Vagina (tissue), 2 donors: ENCODE measurements at regions not wholly inside any gene's neighbourhood (a gene's known extent, or its start where the extent isn't known, plus 50 kb on each side); places are given as distances from the start of the nearest gene placed in this dataset.

Source experiments
- DNase-seq, 2 donors: peaks; one replicate each; pipeline ENCODE4 v3.0.0-alpha.2; 2017; ENCODE audit errors: extremely low spot score in 2 of 2
- H3K27ac ChIP-seq: fragments of 200-600 bp; sonication (generic); one replicate; pipeline ENCODE4 v1.5.1; 2019
- H3K27me3 ChIP-seq: fragments of 200-600 bp; sonication (generic); one replicate; pipeline ENCODE4 v1.5.1; 2019
- H3K36me3 ChIP-seq, 2 donors: fragments of 200-600 bp; sonication (generic); one replicate each; pipeline ENCODE4 v1.5.1; 2017 to 2019
- H3K4me1 ChIP-seq: fragments of 200-600 bp; sonication (generic); one replicate; pipeline ENCODE4 v1.5.1; 2019
- H3K4me3 ChIP-seq, 2 donors: fragments of 200-600 bp; sonication (generic); 1 replicate in 1 of 2; 2 replicates in 1 of 2; pipeline ENCODE4 v1.5.1; 2016 to 2019
- H3K9me3 ChIP-seq: fragments of 200-600 bp; sonication (generic); one replicate; pipeline ENCODE4 v1.5.1; 2019
- CTCF ChIP-seq, 3 experiments: fragments of 450-650 bp in 2 of 3; fragments of 200-600 bp in 1 of 3; sonication (generic) in 1 of 3; IDR thresholded peaks; one replicate each; pipeline ENCODE4 v1.5.1; 2017 to 2019; ENCODE audit warnings: antibody characterized with exemption in 3 of 3, mild to moderate bottlenecking in 2 of 3, moderate library complexity in 2 of 3
- POLR2A ChIP-seq, 2 donors: fragments of 450-650 bp; IDR thresholded peaks; one replicate each; pipeline ENCODE4 v1.6.1; 2017; ENCODE audit warnings: antibody characterized with exemption in 2 of 2, mild to moderate bottlenecking in 2 of 2, moderate library complexity in 2 of 2
- POLR2AphosphoS5 ChIP-seq, 2 donors: sonication (generic); formaldehyde crosslinking; IDR thresholded peaks; one replicate each; pipeline ENCODE4 v1.9.0; 2017; ENCODE audit warnings: antibody characterized with exemption in 2 of 2, mild to moderate bottlenecking in 2 of 2, low read depth in 1 of 2; ENCODE audit not compliant: insufficient read depth in 1 of 2
- intact Hi-C: fragments of 100-400 bp; cut with DNase I; formaldehyde crosslinking; loops from one replicate; pipeline ENCODE4 v1.15.1; 2023

GRCh38 chr6:169345146-169345545, 91.5 kb upstream of the THBS2 start:
- TF ChIP-seq POLR2AphosphoS5 (IDR thresholded peaks at IDR 0.05; ENCODE audit: insufficient read depth in 1 of 2, low read depth in 1 of 2) (no peak), POLR2A (IDR thresholded peaks at IDR 0.05) (no peak), CTCF (IDR thresholded peaks at IDR 0.05) (no peak)
- DNase-seq, result no peak
- Histone ChIP-seq H3K4me1 (peaks cover 39% of the 10 kb centered on the region), H3K27me3 (no peaks in the 10 kb centered on the region), H3K27ac (no peak overlapping the region), H3K4me3 (no peak overlapping the region), H3K9me3 (no peaks in the 10 kb centered on the region), H3K36me3 (no peaks in the 10 kb centered on the region)
- intact Hi-C loops, result no loop called here

GRCh38 chr6:169344750-169345065, 91.1 kb upstream of the THBS2 start:
- peaks cover 44% of the 10 kb centered on the region for H3K4me1 ChIP-seq
- TF ChIP-seq CTCF (IDR thresholded peaks at IDR 0.05) (no peak), POLR2A (IDR thresholded peaks at IDR 0.05) (no peak), POLR2AphosphoS5 (IDR thresholded peaks at IDR 0.05; ENCODE audit: insufficient read depth in 1 of 2, low read depth in 1 of 2) (no peak)
- H3K27me3 ChIP-seq, result no peaks in the 10 kb centered on the region
- DNase-seq, result no peak
- no peaks in the 10 kb centered on the region for H3K36me3 ChIP-seq
- no peak overlapping the region for H3K27ac ChIP-seq
- intact Hi-C loops, result no loop called here
- H3K4me3 ChIP-seq, result no peak overlapping the region
- H3K9me3 ChIP-seq, result no peaks in the 10 kb centered on the region

- no peak overlapping the region for H3K27ac ChIP-seq
- H3K36me3 ChIP-seq, result no peaks in the 10 kb centered on the region
- no peaks in the 10 kb centered on the region for H3K27me3 ChIP-seq
- TF ChIP-seq CTCF (IDR thresholded peaks at IDR 0.05), result no peak
- TF ChIP-seq POLR2A (IDR thresholded peaks at IDR 0.05), result no peak
- TF ChIP-seq POLR2AphosphoS5 (IDR thresholded peaks at IDR 0.05; ENCODE audit: insufficient read depth in 1 of 2, low read depth in 1 of 2), result no peak
- intact Hi-C loops, result no loop called here
- H3K4me3 ChIP-seq, result no peak overlapping the region
- H3K9me3 ChIP-seq, result no peaks in the 10 kb centered on the region
- no peak for DNase-seq
- H3K4me1 ChIP-seq, result peaks cover 49% of the 10 kb centered on the region
These were observed 90.5 kb upstream of the THBS2 start for GRCh38 chr6:169343886-169344749.

- Histone ChIP-seq H3K4me1 (peaks cover 49% of the 10 kb centered on the region), H3K9me3 (no peaks in the 10 kb centered on the region), H3K27ac (no peak overlapping the region)
These were observed 89.1 kb upstream of the THBS2 start for GRCh38 chr6:169342710-169343109.

More at GRCh38 chr6:169342710-169343109, 89.1 kb upstream of the THBS2 start:
- intact Hi-C loops, result no loop called here
- Histone ChIP-seq H3K4me3 (no peak overlapping the region), H3K36me3 (no peaks in the 10 kb centered on the region), H3K27me3 (no peaks in the 10 kb centered on the region)
- DNase-seq, result no peak
- TF ChIP-seq CTCF (IDR thresholded peaks at IDR 0.05), result no peak
